ENCODE measurements at regions not wholly inside any gene's neighbourhood (a gene's known extent, or its start where the extent isn't known, plus 50 kb on each side); places are given as distances from the start of the nearest gene placed in this dataset.
A peak's percentile ranks its signal among the peaks of the same experiment; 100 is the strongest.

DNA sequence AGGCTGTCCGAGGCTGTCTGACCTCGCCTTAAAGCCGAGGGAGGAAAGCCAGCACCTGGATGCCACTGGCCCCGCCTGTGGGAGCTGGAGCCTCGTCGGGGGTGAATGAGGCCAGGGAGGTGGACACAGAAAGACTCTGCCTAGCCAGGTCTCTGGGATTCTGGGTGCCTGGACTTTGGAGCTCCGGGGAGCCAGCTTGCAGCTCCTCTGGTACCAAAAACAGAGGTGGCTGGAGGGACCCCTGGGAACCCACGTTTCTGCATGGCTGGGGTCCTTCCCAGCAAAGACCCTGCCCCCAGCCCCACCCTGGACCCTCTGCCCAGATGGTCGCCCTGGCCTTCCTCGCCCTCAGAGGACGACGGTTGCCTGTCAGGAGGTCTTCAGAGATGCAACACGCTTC, 239.7 kb downstream of the BRD1 start:
- DNase-seq, result no peak
- H3K4me3 ChIP-seq (ENCODE audit: insufficient read depth, low read depth, low read length), result no peak overlapping the region
- no peaks in the 10 kb centered on the region for H3K27me3 ChIP-seq (ENCODE audit: control insufficient read depth, insufficient read depth, low read length)
- H3K36me3 ChIP-seq (replicated peaks; ENCODE audit: control insufficient read depth, insufficient read depth, low read length), result no peaks in the 10 kb centered on the region

DNA sequence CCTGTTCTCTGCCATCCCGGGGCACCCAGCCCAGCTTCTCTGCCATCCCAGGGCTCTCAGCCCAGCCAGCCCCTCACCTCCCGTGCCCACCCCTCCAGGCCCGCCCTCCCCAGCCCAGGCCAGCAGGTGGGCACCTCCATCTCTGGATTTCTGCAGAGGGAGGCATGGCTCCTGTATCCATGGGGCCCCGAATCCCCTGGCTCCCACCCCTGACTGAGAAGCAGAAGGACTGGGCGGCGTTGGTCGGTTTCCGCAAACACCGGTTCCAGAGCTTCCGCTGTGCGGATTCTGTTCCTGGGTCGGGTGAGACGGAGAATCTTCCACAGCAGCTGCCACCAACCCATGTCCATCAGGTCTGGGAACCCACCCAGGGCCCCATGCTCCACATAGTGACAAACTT, 240.3 kb downstream of the BRD1 start:
- Histone ChIP-seq H3K36me3 (replicated peaks; ENCODE audit: control insufficient read depth, insufficient read depth, low read length) (no peaks in the 10 kb centered on the region), H3K4me3 (ENCODE audit: insufficient read depth, low read depth, low read length) (no peak overlapping the region), H3K27me3 (ENCODE audit: control insufficient read depth, insufficient read depth, low read length) (no peaks in the 10 kb centered on the region)
- DNase-seq, result peak; percentile 53

DNA sequence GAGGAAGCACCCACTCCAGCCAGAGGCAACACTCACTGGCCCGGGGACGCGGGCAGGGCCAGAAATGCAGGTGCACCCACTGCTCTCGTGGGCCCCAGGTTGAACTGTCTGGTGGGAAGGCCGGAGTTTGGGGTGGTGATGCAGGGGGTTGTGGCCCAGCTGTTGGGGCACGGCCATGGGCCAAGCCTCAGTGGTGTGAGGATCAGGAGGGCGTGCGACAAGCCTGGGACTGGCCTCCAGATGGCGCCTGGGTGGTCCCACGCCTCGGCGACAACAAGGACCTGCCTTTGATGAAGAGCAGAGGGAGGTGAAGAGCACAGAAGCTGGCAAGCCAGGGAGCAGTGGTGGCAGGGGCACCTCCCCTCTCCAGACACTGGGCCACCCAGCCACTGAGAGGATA, 240.8 kb downstream of the BRD1 start:
- DNase-seq, result peak; percentile 91
- H3K36me3 ChIP-seq (replicated peaks; ENCODE audit: control insufficient read depth, insufficient read depth, low read length), result no peaks in the 10 kb centered on the region
- H3K4me3 ChIP-seq (ENCODE audit: insufficient read depth, low read depth, low read length), result no peak overlapping the region
- H3K27me3 ChIP-seq (ENCODE audit: control insufficient read depth, insufficient read depth, low read length), result no peaks in the 10 kb centered on the region

GRCh38 chr22:49586244-49586748, 241.4 kb downstream of the BRD1 start:
- no peak for DNase-seq
- H3K36me3 ChIP-seq (replicated peaks; ENCODE audit: control insufficient read depth, insufficient read depth, low read length), result no peaks in the 10 kb centered on the region
- no peaks in the 10 kb centered on the region for H3K27me3 ChIP-seq (ENCODE audit: control insufficient read depth, insufficient read depth, low read length)
- no peak overlapping the region for H3K4me3 ChIP-seq (ENCODE audit: insufficient read depth, low read depth, low read length)

- H3K36me3 ChIP-seq (replicated peaks; ENCODE audit: control insufficient read depth, insufficient read depth, low read length), result no peaks in the 10 kb centered on the region
- H3K4me3 ChIP-seq (ENCODE audit: insufficient read depth, low read depth, low read length), result no peak overlapping the region
- no peaks in the 10 kb centered on the region for H3K27me3 ChIP-seq (ENCODE audit: control insufficient read depth, insufficient read depth, low read length)
- no peak for DNase-seq
Observed at GRCh38 chr22:49585461-49586243, 242.0 kb downstream of the BRD1 start.

DNA sequence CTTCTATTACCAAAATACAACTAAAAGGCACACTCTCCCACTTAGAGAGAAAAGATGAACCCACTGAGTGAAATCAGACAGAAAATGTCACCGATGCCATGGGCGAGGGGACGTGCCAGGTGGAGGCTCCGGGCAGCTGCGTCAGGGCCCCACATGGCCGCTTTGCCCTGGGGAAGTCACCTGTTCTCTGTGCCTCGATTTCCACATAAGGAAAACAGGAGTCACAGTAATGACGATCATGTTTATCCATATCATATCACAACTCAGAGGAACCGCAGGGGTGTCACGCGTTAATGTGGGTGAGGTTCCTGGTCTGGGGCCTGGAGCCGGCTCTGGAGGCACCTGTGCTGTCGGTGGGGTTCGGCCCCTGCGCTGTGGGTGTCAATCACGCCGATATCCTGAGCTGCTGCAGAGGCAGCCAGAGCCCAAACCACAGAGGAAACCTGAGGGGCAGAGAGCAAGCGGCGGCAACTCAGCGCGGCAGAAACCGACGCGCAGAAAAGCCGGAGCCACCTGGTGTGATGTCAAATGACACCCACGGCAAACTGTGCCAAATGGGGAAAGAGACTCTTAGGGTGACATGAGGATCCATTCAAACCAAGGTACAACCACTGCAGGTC, 243.7 kb downstream of the BRD1 start:
- Histone ChIP-seq H3K4me3 (ENCODE audit: insufficient read depth, low read depth, low read length) (no peak overlapping the region), H3K36me3 (replicated peaks; ENCODE audit: control insufficient read depth, insufficient read depth, low read length) (no peaks in the 10 kb centered on the region), H3K27me3 (ENCODE audit: control insufficient read depth, insufficient read depth, low read length) (no peaks in the 10 kb centered on the region)
- DNase-seq, result peak; percentile 45

DNA sequence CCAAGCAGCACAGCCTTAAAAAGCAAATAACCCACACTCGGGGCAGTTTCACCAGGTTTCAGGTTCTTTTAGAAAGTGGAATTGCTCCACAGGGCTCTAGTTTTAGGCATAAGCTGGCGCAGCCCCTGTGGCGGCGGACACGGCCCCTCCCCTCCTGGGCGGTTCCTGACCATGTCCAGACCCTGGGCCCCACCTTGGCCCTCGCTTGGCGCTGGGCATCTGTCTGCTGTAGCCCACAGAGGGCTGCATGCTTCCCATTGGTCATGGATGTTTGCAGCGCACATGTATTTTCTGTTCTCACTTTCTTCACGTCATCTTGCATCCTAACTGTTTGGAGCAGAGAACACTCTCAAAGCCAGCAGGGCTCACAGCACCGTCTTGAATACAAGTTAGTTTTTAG, 244.3 kb downstream of the BRD1 start:
- H3K4me3 ChIP-seq (ENCODE audit: insufficient read depth, low read depth, low read length), result no peak overlapping the region
- no peaks in the 10 kb centered on the region for H3K36me3 ChIP-seq (replicated peaks; ENCODE audit: control insufficient read depth, insufficient read depth, low read length)
- H3K27me3 ChIP-seq (ENCODE audit: control insufficient read depth, insufficient read depth, low read length), result no peaks in the 10 kb centered on the region
- peak; percentile 48 for DNase-seq

GRCh38 chr22:49582678-49583077, 245.0 kb downstream of the BRD1 start:
- no peak overlapping the region for H3K4me3 ChIP-seq (ENCODE audit: insufficient read depth, low read depth, low read length)
- no peaks in the 10 kb centered on the region for H3K27me3 ChIP-seq (ENCODE audit: control insufficient read depth, insufficient read depth, low read length)
- H3K36me3 ChIP-seq (replicated peaks; ENCODE audit: control insufficient read depth, insufficient read depth, low read length), result no peaks in the 10 kb centered on the region
- DNase-seq, result no peak

DNA sequence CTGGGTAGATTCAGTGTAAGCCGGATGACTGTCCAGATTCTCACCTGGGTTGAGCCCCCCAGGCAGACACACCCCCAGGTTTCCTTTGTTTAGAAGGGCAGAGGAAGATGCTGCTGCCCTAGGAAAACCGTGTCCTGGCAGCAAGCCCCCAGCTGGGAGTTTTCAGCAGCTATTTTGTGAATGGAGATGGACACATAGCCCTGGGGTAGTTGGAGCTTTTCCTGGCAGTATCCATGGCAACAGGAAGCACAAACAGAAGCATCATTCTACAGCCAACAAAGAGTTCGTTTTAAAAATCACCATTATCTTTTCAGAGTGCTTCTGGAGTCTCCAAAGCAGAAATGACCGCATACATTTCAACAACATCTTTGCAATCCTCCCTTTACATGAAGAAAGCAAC, 245.5 kb downstream of the BRD1 start:
- Histone ChIP-seq H3K27me3 (ENCODE audit: control insufficient read depth, insufficient read depth, low read length) (no peaks in the 10 kb centered on the region), H3K36me3 (replicated peaks; ENCODE audit: control insufficient read depth, insufficient read depth, low read length) (no peaks in the 10 kb centered on the region), H3K4me3 (ENCODE audit: insufficient read depth, low read depth, low read length) (no peak overlapping the region)
- no peak for DNase-seq

DNA sequence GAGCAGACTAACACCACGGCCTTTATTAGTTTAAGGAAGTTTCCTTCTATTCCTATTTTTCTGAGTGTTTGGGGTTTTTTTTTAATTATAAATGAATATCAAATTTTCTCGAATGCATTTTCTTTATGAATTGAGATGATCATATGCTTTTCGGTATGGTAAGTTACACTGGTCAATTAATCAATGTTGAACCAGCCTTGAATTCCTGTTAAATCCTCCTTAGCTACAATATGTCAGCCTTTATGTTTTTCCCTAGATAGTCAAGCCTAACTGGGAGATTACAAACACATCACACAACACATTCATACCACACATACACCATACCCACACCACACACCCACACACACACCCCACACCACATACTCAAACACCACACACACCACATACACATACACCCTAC, 247.6 kb downstream of the BRD1 start:
- no peak for DNase-seq
- Histone ChIP-seq H3K4me3 (ENCODE audit: insufficient read depth, low read depth, low read length) (no peak overlapping the region), H3K36me3 (replicated peaks; ENCODE audit: control insufficient read depth, insufficient read depth, low read length) (no peaks in the 10 kb centered on the region), H3K27me3 (ENCODE audit: control insufficient read depth, insufficient read depth, low read length) (no peaks in the 10 kb centered on the region)

DNA sequence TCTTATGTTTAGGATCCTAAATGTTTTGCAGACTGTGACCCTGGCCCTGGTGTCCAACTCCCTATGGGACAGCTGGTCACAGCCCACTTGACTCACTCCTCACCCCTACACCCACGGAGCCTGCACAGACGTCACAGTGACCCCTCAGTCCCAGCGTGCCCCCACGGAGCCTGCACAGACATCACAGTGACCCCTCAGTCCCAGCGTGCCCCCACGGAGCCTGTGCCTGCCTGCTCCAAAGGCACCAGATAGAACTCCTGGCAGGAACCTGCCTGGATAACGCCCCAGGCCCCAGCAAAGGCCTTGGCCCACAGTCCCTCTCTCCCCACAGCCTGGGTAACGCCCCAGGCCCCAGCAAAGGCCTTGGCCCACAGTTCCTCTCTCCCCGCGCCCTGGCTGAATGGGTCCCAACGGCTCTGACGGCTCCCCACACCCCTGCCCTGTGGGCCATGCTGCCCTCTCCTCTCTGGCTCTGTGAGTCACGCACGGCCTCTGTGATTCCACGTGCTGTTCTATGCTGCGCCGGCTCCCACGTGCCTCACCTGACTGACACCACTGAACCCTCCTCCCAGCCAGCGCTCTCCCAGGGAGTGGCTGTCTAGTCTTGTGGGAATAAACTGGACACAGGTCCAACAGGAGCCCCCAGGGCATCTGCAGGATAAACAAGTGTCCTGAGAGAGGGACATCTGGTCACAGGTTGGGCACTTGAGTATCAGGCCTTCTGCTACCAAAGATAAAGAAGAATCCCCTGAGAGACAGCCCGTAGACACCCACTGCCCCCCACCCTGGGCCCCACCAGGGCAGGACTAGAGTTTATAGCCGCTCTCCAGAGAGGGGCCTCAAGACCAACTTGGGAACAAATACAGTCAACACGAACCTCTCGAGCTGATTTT, 250.3 kb downstream of the BRD1 start:
- Histone ChIP-seq H3K27me3 (ENCODE audit: control insufficient read depth, insufficient read depth, low read length) (no peaks in the 10 kb centered on the region), H3K4me3 (ENCODE audit: insufficient read depth, low read depth, low read length) (no peak overlapping the region), H3K36me3 (replicated peaks; ENCODE audit: control insufficient read depth, insufficient read depth, low read length) (no peaks in the 10 kb centered on the region)
- peak; percentile 45 for DNase-seq

- peak; percentile 46 for DNase-seq
- no peaks in the 10 kb centered on the region for H3K27me3 ChIP-seq (ENCODE audit: control insufficient read depth, insufficient read depth, low read length)
- no peak overlapping the region for H3K4me3 ChIP-seq (ENCODE audit: insufficient read depth, low read depth, low read length)
- no peaks in the 10 kb centered on the region for H3K36me3 ChIP-seq (replicated peaks; ENCODE audit: control insufficient read depth, insufficient read depth, low read length)
Observed at GRCh38 chr22:49576241-49577141, 251.2 kb downstream of the BRD1 start.

GRCh38 chr22:49575703-49576081, 252.0 kb downstream of the BRD1 start:
- DNase-seq, result peak; percentile 56
- no peak overlapping the region for H3K4me3 ChIP-seq (ENCODE audit: insufficient read depth, low read depth, low read length)
- no peaks in the 10 kb centered on the region for H3K27me3 ChIP-seq (ENCODE audit: control insufficient read depth, insufficient read depth, low read length)
- no peaks in the 10 kb centered on the region for H3K36me3 ChIP-seq (replicated peaks; ENCODE audit: control insufficient read depth, insufficient read depth, low read length)

All from H7 (cell line).